ENCODE measurements at regions not wholly inside any gene's neighbourhood (a gene's known extent, or its start where the extent isn't known, plus 50 kb on each side); places are given as distances from the start of the nearest gene placed in this dataset.
"Not testable (repeated sequence)": the region's sequence is repeated elsewhere in the genome, so short reads cannot be mapped to it uniquely, and the experiment has no call there.

GRCh38 chr4:127261476-127261875 lies 371.3 kb upstream of the INTU start:
- no peak for DNase-seq
- in situ Hi-C loops (cut with MboI; ENCODE audit: low pct_unique_long_range_greater_than_20kb, low sequenced_read_pairs): no loop called here

- in situ Hi-C loops (cut with MboI; ENCODE audit: low pct_unique_long_range_greater_than_20kb, low sequenced_read_pairs): no loop called here
- DNase-seq: no peak
Measured at GRCh38 chr4:127268367-127268766, 364.4 kb upstream of the INTU start.

- DNase-seq; in situ Hi-C loops (cut with MboI; ENCODE audit: low pct_unique_long_range_greater_than_20kb, low sequenced_read_pairs): not testable (repeated sequence)
Measured at GRCh38 chr4:127277023-127277422, 355.7 kb upstream of the INTU start.

- in situ Hi-C loops (cut with MboI; ENCODE audit: low pct_unique_long_range_greater_than_20kb, low sequenced_read_pairs): no loop called here
- no peak for DNase-seq
Measured at GRCh38 chr4:127284236-127284635, 348.5 kb upstream of the INTU start.

- in situ Hi-C loops (cut with MboI; ENCODE audit: low pct_unique_long_range_greater_than_20kb, low sequenced_read_pairs): no loop called here
- DNase-seq: no peak
Measured at GRCh38 chr4:127291316-127291715, 341.4 kb upstream of the INTU start.

GRCh38 chr4:127293496-127293895 lies 339.3 kb upstream of the INTU start:
- DNase-seq: no peak
- in situ Hi-C loops (cut with MboI; ENCODE audit: low pct_unique_long_range_greater_than_20kb, low sequenced_read_pairs): no loop called here

GRCh38 chr4:127304356-127304755 lies 328.4 kb upstream of the INTU start:
- in situ Hi-C loops (cut with MboI; ENCODE audit: low pct_unique_long_range_greater_than_20kb, low sequenced_read_pairs): no loop called here
- DNase-seq: no peak

GRCh38 chr4:127307996-127308395 lies 324.8 kb upstream of the INTU start:
- in situ Hi-C loops (cut with MboI; ENCODE audit: low pct_unique_long_range_greater_than_20kb, low sequenced_read_pairs): no loop called here
- DNase-seq: no peak

- in situ Hi-C loops (cut with MboI; ENCODE audit: low pct_unique_long_range_greater_than_20kb, low sequenced_read_pairs): no loop called here
- DNase-seq: no peak
Measured at GRCh38 chr4:127309369-127310102, 323.2 kb upstream of the INTU start.

GRCh38 chr4:127311371-127311770 lies 321.4 kb upstream of the INTU start:
- in situ Hi-C loops (cut with MboI; ENCODE audit: low pct_unique_long_range_greater_than_20kb, low sequenced_read_pairs): no loop called here
- no peak for DNase-seq

GRCh38 chr4:127311924-127312323 lies 320.8 kb upstream of the INTU start:
- in situ Hi-C loops (cut with MboI; ENCODE audit: low pct_unique_long_range_greater_than_20kb, low sequenced_read_pairs): no loop called here
- DNase-seq: no peak

GRCh38 chr4:127313767-127314166 lies 319.0 kb upstream of the INTU start:
- in situ Hi-C loops (cut with MboI; ENCODE audit: low pct_unique_long_range_greater_than_20kb, low sequenced_read_pairs): no loop called here
- DNase-seq: no peak

GRCh38 chr4:127327491-127327890 lies 305.3 kb upstream of the INTU start:
- no peak for DNase-seq

GRCh38 chr4:127335073-127335620 lies 297.6 kb upstream of the INTU start:
- no peak for DNase-seq

More at GRCh38 chr4:127327491-127327890, 305.3 kb upstream of the INTU start:
- in situ Hi-C loops (cut with MboI; ENCODE audit: low pct_unique_long_range_greater_than_20kb, low sequenced_read_pairs): no loop called here

GRCh38 chr4:127335732-127336131 lies 297.0 kb upstream of the INTU start:
- in situ Hi-C loops (cut with MboI; ENCODE audit: low pct_unique_long_range_greater_than_20kb, low sequenced_read_pairs): no loop called here
- no peak for DNase-seq

More at GRCh38 chr4:127335073-127335620, 297.6 kb upstream of the INTU start:
- in situ Hi-C loops (cut with MboI; ENCODE audit: low pct_unique_long_range_greater_than_20kb, low sequenced_read_pairs): no loop called here

- DNase-seq; in situ Hi-C loops (cut with MboI; ENCODE audit: low pct_unique_long_range_greater_than_20kb, low sequenced_read_pairs): not testable (repeated sequence)
Measured at GRCh38 chr4:127343123-127343522, 289.6 kb upstream of the INTU start.

- no peak for DNase-seq
Measured at GRCh38 chr4:127344071-127344470, 288.7 kb upstream of the INTU start.

GRCh38 chr4:127347936-127348335 lies 284.8 kb upstream of the INTU start:
- in situ Hi-C loops (cut with MboI; ENCODE audit: low pct_unique_long_range_greater_than_20kb, low sequenced_read_pairs): no loop called here

More at GRCh38 chr4:127344071-127344470, 288.7 kb upstream of the INTU start:
- in situ Hi-C loops (cut with MboI; ENCODE audit: low pct_unique_long_range_greater_than_20kb, low sequenced_read_pairs): no loop called here

GRCh38 chr4:127352220-127353113 lies 280.3 kb upstream of the INTU start:
- DNase-seq: no peak
- in situ Hi-C loops (cut with MboI; ENCODE audit: low pct_unique_long_range_greater_than_20kb, low sequenced_read_pairs): no loop called here

More at GRCh38 chr4:127347936-127348335, 284.8 kb upstream of the INTU start:
- no peak for DNase-seq

- in situ Hi-C loops (cut with MboI; ENCODE audit: low pct_unique_long_range_greater_than_20kb, low sequenced_read_pairs): no loop called here
- DNase-seq: no peak
Measured at GRCh38 chr4:127355743-127356142, 277.0 kb upstream of the INTU start.
